NCI-H524 (cell line): ENCODE measurements at regions not wholly inside any gene's neighbourhood (a gene's known extent, or its start where the extent isn't known, plus 50 kb on each side); places are given as distances from the start of the nearest gene placed in this dataset.
"Not testable (repeated sequence)": the region's sequence is repeated elsewhere in the genome, so short reads cannot be mapped to it uniquely, and the experiment has no call there.

Experiments
- DNase-seq, 2 experiments: peaks; one replicate each; lab custom pipeline; 2025; lab: John Stamatoyannopoulos, UW

DNA sequence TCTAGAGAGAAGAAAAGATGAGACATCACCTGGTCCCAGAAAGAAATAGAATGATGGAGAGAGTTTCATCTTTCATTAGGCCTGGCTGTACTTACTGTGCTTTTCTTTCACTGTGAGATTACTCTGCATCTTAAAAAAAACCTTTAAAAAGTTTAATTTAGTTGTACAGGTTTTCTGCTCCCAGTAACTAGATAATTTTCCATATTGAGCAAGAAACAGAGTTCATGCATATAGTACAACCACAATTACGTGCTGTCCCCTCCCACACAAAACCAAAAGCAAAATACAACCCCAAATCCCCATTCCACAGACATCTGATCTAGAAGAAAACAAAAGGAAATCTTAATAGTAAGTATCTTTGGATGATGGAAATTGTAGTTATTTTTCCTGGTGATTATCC, 371.2 kb downstream of the SH2D1A start:
- DNase-seq = no peak

- peak; percentile 0 to 38 for DNase-seq
Measured at GRCh38 chrX:124719060-124719459, 372.7 kb downstream of the SH2D1A start.

GRCh38 chrX:124720532-124720931, 374.2 kb downstream of the SH2D1A start:
- DNase-seq = no peak

DNA sequence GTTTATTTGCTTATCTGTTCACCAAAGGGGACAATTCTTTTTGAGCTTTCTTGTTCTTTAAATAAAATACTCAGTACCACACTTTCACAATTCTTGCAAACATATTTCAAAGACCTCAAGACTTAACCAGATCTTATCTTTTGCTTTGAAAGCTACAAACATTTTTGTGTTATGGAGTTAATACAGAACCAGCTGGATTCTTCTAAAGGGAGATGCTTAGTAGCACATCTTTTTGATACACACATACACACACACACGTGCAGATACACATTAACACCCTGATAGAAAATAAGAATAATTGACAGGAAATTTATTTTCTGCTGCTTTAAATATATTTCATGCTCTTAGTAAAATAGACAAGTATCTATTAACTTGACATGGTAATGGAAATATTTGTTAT, 379.1 kb downstream of the SH2D1A start:
- no peak for DNase-seq

- no peak for DNase-seq
Measured at GRCh38 chrX:124726292-124726691, 379.9 kb downstream of the SH2D1A start.

GRCh38 chrX:124726881-124727280, 380.5 kb downstream of the SH2D1A start:
- DNase-seq = peak; percentile 65 to 79

- DNase-seq = no peak
Measured at GRCh38 chrX:124736553-124737270, 390.3 kb downstream of the SH2D1A start.

DNA sequence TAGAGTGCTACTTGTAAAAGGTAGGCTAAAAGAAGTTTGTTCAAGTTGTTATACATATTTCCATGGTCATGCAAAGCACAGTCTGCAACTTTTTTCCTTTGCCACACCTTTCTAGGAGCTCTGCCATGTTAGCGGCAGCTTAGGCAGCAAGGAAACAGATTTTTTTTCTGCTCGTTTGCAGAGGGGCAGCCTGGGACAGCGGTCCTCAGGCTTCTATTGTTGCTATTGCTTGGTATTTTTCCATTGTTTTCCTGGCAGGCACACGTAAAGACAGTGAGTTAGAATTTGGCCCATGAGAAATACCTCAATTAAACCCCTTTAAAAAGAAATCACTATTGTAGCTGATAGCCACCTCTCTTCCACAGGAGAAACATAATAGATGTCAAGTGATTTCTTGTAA, 391.4 kb downstream of the SH2D1A start:
- no peak for DNase-seq

DNA sequence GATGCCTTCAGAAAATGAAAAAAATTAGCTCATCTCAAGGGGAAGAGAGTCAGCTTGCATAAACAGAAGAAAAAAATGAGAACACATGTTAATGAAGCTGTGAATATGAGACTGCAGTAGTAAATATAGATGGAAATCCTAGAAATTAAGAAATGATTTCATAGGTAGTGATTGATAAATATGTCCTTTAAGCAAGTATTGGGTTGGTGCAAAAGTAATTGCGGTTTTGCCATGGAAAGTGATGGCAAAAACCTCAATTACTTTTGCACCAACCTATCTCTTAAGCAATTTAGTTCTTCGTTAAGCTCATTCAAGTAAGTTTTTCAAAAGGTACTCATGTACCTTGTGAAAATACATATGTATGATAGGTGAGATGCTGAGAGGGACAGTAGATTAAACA, 400.9 kb downstream of the SH2D1A start:
- DNase-seq = no peak

DNA sequence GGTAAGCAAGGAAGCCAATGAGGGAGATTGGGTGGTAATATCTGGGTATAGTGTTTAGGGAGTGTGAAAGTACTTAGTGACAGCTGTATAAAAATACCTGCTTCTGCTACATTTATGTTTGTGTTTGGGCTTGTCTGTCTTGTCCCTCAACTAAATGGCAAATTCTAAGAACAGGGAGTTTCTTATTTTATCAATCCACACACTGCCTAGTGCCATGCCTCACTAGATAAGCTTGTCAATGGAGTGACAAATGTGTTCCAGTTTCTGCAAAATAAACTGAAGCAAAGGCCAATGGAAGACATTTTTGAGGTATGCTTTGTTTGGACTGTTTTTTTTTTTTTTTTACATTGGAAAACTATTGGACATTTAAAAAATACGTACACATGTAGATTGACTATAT, 418.0 kb downstream of the SH2D1A start:
- DNase-seq = no peak

- DNase-seq = no peak
Measured at GRCh38 chrX:124769166-124769565, 422.8 kb downstream of the SH2D1A start.

DNA sequence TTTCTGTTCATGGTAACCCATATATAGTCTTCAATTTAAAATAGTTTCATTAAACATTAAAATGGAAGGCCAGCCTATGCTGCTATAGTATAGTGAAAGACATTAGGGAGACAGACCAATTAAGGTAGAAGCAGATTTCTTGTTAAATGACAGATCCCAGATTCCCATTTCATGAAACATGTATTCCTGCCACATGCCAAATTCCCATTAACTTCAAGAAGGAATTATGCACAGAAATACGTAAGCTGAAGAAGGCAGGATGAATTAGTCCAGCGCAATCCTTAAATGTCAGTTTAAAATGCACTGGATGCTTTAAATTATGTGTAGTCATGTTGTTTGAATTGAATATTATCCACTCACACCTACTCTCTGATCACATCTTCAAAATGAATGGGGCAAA, 424.9 kb downstream of the SH2D1A start:
- DNase-seq = no peak

DNA sequence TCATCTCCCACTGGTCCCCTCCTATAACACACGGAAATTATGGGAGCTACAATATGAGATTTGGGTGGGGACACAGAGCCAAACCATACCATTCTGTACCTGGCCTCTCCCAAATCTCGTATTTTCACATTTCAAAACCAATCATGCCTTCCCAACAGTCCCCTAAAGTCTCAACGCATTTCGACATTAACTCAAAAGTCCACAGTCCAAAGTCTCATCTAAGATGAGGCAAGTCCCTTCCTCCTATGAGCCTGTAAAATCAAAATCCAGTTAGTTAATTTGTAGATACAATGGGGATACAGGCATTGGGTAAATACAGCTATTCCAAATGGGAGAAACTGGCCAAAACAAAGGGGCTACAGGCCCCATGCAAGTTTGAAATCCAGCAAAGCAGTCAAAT, 441.9 kb downstream of the SH2D1A start:
- DNase-seq = not testable (repeated sequence)

GRCh38 chrX:124789874-124790273, 443.5 kb downstream of the SH2D1A start:
- DNase-seq = not testable (repeated sequence)

- no peak for DNase-seq
Measured at GRCh38 chrX:124791492-124792095, 445.2 kb downstream of the SH2D1A start.

DNA sequence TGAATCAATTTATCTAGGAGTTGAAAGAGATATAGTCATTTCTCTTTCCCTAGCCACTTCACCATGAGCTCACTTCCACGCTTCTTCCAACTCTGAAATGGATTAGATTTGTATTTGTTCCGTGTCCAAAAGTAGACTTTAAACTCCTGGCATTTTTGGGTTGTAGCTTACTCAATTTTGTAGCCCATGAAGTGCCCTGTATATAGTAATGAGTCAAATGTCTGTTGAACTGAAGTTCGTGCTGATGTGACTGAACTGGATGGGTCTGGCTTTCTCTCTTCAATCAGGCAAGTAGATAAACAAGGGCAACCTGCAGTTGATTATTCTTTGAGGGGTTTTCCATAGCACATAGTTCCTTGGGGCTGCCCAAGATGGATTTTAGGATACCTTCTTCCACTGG, 450.6 kb downstream of the SH2D1A start:
- DNase-seq = no peak

GRCh38 chrX:124804962-124805361, 458.6 kb downstream of the SH2D1A start:
- DNase-seq = no peak

DNA sequence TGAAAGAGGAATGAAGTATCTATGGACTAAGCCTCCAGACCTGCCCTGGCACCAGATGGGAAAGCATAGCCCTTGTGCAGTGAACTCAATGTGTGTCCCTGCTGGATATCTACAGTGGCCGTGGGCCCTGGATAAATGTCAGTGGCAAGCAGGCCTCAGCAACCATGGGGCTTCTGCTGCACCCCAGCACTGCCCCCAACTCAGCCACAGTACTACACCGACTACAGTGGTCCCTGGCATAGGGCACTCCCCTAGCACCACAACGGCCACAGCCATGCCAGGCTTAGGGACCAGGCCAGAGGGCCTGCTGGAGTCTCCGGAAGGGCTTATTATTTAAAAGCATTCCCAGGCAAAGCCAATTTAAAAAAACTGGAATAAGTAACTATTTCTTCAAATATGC, 459.1 kb downstream of the SH2D1A start:
- no peak for DNase-seq

DNA sequence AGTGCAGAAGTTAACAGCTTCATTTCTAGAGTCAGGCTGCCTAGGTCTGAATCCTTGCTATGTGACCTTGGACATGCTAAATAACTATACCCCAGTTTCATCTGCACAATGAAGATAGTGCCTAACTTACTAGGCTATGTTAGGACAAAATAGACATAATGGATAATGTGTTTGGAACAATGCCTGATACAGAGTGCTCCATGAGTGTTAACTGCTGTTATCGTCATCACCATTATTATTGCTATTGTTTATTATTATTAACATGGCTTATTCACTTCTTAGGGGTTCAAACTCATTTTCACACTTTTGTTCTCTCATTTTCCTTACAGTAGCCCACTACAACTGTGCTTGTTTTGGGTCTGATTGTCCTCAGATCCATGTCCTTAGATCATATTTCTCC, 467.7 kb downstream of the SH2D1A start:
- no peak for DNase-seq

- no peak for DNase-seq
Measured at GRCh38 chrX:124818033-124818432, 471.7 kb downstream of the SH2D1A start.

DNA sequence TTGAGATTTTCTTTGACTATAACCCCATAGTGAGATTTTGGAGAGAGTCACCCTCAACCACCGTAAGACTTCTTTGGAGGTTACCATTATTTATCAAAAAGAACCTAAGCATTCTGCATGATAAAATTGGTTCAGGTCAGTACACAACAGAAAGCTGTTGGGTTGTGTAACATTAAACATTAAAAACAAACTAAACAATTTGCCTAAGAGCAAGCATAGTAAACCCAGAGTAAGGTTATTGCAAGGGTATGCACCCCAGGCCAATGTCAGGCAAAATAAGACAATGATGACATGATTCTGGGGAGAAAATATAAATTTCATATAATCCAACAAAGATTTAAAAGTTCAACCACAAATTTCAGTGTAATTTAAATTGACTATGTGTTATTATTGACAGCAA, 472.4 kb downstream of the SH2D1A start:
- no peak for DNase-seq

DNA sequence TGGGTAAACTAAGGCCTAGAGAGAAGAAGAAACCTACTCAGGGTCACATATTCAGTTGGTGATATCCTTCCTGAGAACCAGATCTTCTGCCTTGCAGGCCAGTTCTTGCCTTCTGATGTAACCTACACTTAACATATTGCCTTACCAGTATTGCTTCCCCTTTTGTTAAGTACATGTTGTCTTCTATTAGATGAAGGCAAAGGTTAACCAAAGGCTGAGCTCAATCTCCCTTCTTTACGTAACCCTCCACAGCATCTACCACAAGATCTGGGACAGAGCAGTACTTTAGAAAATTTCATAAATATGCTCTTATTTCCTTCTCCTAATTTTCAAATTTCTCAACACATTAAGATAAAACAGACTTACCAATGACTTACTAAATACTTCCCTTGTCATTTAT, 474.4 kb downstream of the SH2D1A start:
- DNase-seq = no peak

DNA sequence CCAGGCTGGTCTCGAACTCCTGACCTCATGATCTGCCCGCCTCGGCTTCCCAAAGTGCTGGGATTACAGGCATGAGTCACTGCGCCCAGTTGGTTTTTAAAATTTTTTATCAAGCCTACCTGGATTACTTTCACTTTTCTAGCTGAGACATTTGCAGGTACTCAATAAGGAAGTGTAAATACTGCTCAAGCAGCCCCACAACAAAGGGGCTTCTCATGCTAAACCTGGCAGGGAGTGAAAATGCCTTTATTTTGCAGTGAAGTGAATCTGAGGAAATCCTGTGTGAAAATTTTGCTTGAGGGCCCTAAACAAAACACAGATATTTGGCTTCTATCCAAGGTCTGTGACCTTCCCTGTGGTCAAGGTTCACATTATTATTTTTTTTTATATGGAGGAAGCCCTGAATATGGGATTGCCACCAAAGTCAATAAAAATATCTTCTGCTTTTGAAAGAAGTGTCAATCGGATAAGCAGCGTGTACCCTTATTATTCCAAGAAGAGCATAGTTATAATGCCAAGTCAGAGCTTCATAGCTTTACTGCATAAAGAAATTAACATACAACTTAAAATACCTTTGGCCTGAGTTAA, 481.0 kb downstream of the SH2D1A start:
- DNase-seq = no peak

- no peak for DNase-seq
Measured at GRCh38 chrX:124829930-124830329, 483.6 kb downstream of the SH2D1A start.
